ENCODE measurements at regions not wholly inside any gene's neighbourhood (a gene's known extent, or its start where the extent isn't known, plus 50 kb on each side); places are given as distances from the start of the nearest gene placed in this dataset.

DNA sequence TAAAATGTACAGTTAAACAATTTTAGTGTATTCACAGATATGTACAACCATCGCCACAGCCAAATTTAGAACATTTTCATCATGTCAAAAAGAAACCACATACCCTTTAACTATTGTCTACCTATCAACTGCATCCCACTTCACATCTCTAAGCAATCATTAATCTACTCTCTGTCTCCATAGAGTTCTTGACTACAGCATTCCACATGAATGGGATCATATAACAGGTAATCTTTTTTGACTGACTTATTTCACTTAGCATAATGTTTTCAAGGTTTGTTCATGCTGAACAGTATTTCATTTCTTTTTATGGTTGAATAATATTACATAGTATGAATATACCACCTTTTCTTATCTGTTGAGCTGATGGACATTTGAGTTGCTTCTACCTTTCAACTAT, 281.4 kb upstream of the EDA2R start:
- H3K27ac ChIP-seq = no peak overlapping the region
- TF ChIP-seq, protein P1, sequence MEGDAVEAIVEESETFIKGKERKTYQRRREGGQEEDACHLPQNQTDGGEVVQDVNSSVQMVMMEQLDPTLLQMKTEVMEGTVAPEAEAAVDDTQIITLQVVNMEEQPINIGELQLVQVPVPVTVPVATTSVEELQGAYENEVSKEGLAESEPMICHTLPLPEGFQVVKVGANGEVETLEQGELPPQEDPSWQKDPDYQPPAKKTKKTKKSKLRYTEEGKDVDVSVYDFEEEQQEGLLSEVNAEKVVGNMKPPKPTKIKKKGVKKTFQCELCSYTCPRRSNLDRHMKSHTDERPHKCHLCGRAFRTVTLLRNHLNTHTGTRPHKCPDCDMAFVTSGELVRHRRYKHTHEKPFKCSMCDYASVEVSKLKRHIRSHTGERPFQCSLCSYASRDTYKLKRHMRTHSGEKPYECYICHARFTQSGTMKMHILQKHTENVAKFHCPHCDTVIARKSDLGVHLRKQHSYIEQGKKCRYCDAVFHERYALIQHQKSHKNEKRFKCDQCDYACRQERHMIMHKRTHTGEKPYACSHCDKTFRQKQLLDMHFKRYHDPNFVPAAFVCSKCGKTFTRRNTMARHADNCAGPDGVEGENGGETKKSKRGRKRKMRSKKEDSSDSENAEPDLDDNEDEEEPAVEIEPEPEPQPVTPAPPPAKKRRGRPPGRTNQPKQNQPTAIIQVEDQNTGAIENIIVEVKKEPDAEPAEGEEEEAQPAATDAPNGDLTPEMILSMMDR (IDR thresholded peaks at IDR 0.05) = no peak
- DNase-seq (ENCODE audit: low spot score) = no peak

DNA sequence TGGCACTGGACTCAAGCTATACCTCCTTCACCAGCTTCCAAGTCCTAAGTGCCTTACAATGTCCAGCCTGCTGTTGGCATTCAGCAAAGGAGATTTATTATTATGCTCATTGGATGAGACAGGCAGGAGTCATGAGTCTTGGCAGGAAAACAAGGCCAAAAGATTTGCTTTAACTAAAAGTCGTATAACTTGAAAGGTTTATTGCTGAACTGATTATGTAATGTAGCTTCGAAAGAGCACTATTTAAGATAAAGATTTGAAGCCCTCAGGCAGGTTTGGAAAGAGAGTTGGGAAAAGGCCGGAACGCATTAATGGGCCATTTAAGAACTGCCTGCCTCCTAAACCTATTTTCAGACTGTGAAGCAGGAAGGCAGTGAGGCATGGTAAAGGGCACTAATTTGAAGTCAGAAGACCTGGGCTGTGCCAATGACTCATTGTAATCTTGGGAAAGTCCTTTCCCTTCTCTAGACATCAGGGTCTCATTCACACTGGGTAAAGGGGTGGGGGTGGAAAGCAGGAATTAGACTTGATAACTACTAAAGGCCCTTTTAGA, 280.5 kb upstream of the EDA2R start:
- H3K27ac ChIP-seq = no peak overlapping the region
- H3K4me1 ChIP-seq = no peaks in the 10 kb centered on the region
- peaks cover 0 to 11% of the 10 kb centered on the region in 2 donors for H3K9me3 ChIP-seq
- TF ChIP-seq, protein P1 (IDR thresholded peaks at IDR 0.05) = no peak
- no peaks in the 10 kb centered on the region for H3K36me3 ChIP-seq
- H3K27me3 ChIP-seq = no peaks in the 10 kb centered on the region
- H3K4me3 ChIP-seq = no peak overlapping the region
- DNase-seq (ENCODE audit: low spot score) = no peak

More for the DNA sequence above, 281.4 kb upstream of the EDA2R start:
- Histone ChIP-seq H3K36me3 (no peaks in the 10 kb centered on the region), H3K4me3 (no peak overlapping the region), H3K27me3 (no peaks in the 10 kb centered on the region), H3K4me1 (no peaks in the 10 kb centered on the region), H3K9me3 (peaks cover 0 to 11% of the 10 kb centered on the region in 2 donors)

DNA sequence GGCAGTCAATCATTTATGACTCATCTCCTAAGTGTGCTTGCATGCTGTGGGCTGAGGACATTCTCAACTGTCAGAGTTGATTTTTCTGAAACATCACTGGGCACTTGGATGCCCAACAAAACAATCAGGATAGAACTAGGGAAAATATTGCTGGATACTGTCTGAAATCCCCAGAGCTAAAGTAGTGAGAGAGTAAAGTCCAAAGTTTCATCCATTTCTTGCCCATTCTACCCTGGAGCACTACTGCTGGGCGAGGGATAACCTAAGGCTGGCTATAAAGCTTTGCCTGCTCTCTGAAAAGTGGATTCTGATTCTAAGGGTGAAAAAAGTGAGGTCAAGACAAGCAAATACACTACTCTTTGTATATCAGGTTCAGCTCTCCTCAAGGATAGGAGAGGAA, 279.6 kb upstream of the EDA2R start:
- DNase-seq (ENCODE audit: low spot score) = no peak
- Histone ChIP-seq H3K9me3 (peaks cover 0 to 4% of the 10 kb centered on the region in 2 donors), H3K27ac (no peak overlapping the region), H3K27me3 (no peaks in the 10 kb centered on the region), H3K36me3 (no peaks in the 10 kb centered on the region), H3K4me3 (no peak overlapping the region), H3K4me1 (no peaks in the 10 kb centered on the region)
- TF ChIP-seq, protein P1 (IDR thresholded peaks at IDR 0.05) = no peak

DNA sequence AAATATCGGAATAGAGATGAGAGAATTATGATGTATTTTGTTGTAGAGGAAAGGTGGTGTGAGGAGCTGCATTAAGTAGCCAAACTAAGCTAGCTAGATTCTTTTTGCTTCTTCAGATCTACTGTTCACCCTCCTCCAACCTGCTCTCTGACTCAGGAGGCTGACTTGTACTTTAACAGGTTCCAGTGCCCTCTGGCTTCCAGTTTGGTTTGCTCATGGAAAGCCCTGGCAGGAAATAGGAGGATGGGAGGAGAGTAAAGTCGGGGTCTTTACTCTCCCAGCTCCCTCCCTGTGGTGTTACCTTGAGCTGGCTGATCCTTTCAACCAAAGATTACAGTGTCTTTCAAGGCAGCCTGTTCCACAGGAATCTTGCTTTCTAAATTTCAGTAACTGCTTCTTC, 277.0 kb upstream of the EDA2R start:
- TF ChIP-seq, protein P1 (IDR thresholded peaks at IDR 0.05) = no peak
- H3K4me3 ChIP-seq = no peak overlapping the region

DNA sequence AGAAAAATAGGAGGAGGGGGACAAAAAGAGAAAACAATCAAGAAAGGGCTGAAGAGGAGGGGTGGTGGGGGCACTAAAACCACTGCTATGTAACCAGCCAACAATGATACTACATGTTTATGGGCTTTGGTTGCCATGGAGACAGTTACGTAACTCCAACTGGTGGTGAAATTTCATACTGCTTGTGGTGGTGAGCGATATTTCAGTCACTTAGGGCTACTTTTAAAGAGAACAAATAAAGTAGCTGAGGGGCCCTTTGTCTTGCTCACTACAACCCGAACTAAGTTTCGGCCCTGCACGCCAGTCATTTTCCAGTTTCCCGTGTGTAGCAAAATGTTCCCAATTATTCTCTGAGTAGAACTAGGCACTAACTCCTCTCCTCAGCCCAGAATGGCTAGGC, 275.2 kb upstream of the EDA2R start:
- Histone ChIP-seq H3K36me3 (no peaks in the 10 kb centered on the region), H3K9me3 (no peaks in the 10 kb centered on the region), H3K27me3 (no peaks in the 10 kb centered on the region), H3K4me1 (no peaks in the 10 kb centered on the region), H3K4me3 (no peak overlapping the region), H3K27ac (no peak overlapping the region)
- no peak for DNase-seq (ENCODE audit: low spot score)
- TF ChIP-seq, protein P1 (IDR thresholded peaks at IDR 0.05) = no peak

More for the DNA sequence above, 277.0 kb upstream of the EDA2R start:
- Histone ChIP-seq H3K4me1 (no peaks in the 10 kb centered on the region), H3K27me3 (no peaks in the 10 kb centered on the region), H3K27ac (no peak overlapping the region), H3K9me3 (no peaks in the 10 kb centered on the region), H3K36me3 (no peaks in the 10 kb centered on the region)
- DNase-seq (ENCODE audit: low spot score) = no peak

DNA sequence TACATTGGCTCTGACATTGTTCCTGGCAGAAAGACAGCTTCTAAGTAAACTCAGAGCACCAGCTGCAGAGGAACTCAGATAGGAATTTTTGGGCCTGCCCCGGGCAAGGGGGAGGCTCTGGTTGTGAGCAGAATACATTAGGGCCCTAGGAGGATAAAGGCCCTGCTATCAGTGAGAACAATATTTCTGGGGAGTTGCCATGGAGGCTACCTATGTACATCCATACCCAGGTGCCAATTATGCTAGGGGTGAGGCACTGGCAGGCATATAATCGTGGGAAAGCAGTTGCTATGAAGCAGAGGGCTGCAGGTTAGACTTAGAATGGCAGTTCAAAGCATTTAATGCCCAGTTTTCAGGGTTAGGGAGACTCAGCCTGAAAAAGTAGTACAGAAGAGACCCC, 273.5 kb upstream of the EDA2R start:
- H3K36me3 ChIP-seq = no peaks in the 10 kb centered on the region
- no peaks in the 10 kb centered on the region for H3K9me3 ChIP-seq
- no peak for DNase-seq (ENCODE audit: low spot score)
- H3K27ac ChIP-seq = no peak overlapping the region
- TF ChIP-seq, protein P1 (IDR thresholded peaks at IDR 0.05) = no peak
- H3K27me3 ChIP-seq = no peaks in the 10 kb centered on the region
- H3K4me1 ChIP-seq = no peaks in the 10 kb centered on the region
- no peak overlapping the region for H3K4me3 ChIP-seq

Data from right atrium auricular region (tissue), 2 donors.